GM10266 (cell line): ENCODE measurements at regions not wholly inside any gene's neighbourhood (a gene's known extent, or its start where the extent isn't known, plus 50 kb on each side); places are given as distances from the start of the nearest gene placed in this dataset.
"Not testable (repeated sequence)": the region's sequence is repeated elsewhere in the genome, so short reads cannot be mapped to it uniquely, and the experiment has no call there.

Experiments
- DNase-seq: peaks from one replicate; pipeline ENCODE4 v3.0.0; 2012; ENCODE audit errors: extremely low spot score
- TF ChIP-seq, protein P1 (sequence below): IDR thresholded peaks from 2 replicates; pipeline ENCODE4 v1.5.1; 2012; ENCODE audit warnings: mild to moderate bottlenecking, low read depth; ENCODE audit not compliant: control insufficient read depth, insufficient read depth; ENCODE audit errors: missing control alignments

DNA sequence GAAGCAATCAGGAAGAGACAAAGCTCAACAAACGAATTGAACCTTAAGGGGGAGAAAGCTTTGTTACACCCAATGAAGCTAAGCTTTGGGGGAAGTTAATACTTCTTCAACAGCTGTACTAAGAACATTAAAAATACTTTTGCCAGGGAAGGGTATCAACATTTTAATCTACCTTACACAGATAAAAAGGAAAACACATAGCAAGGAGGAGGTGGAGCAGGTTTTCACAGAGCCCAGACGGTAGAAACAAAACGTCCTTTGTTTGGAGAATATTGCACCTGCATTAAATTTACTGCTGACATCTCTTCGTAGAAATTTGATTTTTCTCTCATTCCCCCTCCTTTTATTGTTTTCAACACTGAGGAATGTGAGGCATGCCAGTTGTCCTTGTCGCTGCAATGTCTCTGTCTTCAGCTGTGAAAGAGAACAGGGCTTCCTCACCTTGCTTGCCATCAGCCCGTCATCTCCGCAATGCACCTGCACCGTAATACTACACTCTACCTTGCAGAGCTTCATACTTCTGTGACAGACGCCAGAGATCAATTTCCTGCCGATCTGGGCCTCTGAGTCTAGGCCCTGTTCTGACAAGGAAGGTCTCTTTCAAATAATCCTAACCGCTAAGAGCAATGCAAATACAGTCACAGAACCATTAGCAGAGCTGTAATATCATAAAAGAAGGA is 270.8 kb downstream of the SPRY2 start:
- no peak for DNase-seq
- TF ChIP-seq, protein P1, sequence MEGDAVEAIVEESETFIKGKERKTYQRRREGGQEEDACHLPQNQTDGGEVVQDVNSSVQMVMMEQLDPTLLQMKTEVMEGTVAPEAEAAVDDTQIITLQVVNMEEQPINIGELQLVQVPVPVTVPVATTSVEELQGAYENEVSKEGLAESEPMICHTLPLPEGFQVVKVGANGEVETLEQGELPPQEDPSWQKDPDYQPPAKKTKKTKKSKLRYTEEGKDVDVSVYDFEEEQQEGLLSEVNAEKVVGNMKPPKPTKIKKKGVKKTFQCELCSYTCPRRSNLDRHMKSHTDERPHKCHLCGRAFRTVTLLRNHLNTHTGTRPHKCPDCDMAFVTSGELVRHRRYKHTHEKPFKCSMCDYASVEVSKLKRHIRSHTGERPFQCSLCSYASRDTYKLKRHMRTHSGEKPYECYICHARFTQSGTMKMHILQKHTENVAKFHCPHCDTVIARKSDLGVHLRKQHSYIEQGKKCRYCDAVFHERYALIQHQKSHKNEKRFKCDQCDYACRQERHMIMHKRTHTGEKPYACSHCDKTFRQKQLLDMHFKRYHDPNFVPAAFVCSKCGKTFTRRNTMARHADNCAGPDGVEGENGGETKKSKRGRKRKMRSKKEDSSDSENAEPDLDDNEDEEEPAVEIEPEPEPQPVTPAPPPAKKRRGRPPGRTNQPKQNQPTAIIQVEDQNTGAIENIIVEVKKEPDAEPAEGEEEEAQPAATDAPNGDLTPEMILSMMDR, result no peak

DNA sequence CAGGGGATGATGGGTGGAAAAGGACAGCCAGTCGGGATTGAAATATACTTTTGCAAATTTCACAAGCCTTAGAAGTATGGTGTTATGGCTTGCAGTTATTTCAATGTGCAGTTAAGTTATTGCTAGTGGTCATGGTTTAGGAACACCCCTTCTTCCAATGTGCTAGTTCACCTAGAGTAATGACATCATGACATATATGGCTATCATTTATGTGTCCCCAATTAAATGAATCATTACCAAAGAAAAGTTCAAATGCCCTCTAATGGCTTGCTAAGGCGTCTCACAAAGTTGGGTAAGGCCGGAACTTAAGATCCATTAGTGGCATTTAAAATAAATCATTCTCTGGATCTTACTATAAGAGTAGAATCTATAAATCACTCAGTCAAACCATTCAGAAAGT is 271.6 kb downstream of the SPRY2 start:
- TF ChIP-seq, protein P1, result no peak
- DNase-seq, result no peak

DNA sequence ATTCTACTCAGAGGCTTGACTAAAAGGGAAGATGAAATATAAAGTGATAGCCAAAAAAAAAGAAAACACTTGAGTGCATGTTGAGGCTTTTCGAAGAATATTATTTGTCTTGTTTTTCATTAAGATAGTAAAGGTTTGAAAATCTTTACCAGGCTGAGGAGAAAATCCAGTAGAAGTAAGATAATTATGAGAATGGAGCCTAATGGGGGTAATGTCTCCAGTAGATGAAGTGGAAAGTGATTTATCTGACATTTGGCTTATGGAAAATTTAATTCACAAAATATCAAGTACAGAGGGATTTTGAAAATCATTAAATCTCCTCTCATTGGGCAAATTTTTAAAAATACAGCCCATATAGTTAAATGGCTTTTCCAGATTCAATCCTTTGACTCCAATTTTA is 274.9 kb downstream of the SPRY2 start:
- TF ChIP-seq, protein P1, result no peak
- DNase-seq, result no peak

DNA sequence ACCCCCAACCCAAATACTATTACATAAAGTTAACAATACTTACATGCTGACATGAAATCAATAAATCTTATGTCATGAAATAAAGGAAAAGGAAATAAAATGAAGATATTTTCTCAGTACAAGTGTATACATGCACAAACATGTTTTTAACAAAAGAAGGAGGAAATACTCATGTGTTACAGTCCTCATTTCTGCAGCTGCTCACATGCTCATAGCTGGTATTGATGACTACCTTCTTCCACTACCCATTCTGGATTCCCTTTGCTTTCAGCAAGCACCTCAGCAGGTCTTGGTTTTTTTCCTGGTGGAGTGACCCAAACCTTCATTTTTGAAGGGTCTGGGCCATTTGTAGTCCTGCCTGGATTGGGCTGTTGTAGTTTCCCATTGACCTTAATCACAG is 278.5 kb downstream of the SPRY2 start:
- not testable (repeated sequence) for DNase-seq

DNA sequence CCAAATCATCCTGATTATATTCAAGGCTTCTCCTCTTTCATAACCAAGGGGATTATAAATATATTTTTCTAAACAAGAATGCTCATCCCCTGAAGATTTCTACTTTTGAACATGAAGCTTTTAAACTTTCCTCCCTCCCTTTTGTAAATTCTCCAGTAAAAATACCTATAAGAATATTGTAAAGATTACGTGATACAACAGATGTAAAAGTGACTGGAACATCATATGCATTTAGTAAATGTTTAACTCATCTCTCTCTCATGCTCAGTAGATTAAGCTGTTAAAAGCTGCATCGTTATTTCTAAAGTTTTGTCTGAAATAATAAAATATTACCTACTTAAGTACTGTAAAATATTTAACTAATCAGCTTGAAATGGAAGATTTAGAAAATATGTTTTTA is 281.1 kb downstream of the SPRY2 start:
- TF ChIP-seq, protein P1, result no peak
- DNase-seq, result no peak

DNA sequence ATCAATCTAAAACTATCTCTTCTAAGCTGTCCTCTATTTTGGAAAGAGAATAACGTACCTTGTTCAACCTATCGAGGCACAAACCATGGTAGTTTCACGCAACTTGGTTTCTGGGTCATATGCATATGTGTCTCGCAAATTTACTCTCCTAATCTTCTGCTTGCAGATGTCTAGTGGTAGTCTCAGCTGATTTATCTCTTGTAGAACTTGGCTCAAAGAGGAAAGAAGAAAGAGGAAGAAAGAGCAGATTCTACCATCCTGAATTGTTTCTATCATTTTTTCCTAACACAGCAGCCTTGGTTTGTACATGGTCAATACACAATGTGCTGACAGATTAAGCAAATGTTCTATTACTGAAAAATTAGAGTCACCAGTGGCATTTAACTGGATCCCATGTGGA is 282.3 kb downstream of the SPRY2 start:
- DNase-seq, result no peak

DNA sequence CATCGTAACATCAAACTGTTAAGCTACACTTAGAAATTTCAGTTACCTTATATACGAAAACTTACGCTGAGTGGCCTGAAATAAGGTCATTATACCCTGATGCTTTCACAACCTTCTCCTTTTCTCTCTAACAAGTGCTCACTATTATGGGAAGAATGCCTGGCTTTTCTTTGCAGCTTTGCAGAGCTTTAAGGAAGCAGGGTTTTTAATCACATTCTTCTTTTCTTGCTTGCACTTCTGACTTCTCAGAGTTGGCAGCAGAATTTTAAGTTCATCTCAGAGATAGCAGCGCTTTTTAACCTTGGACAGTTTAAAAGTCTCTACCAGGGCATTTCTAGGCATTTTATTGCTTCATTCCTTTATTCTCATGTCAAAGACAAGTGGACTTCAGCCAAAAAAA is 285.1 kb downstream of the SPRY2 start:
- TF ChIP-seq, protein P1, result no peak
- DNase-seq, result no peak

More for the DNA sequence above, 282.3 kb downstream of the SPRY2 start:
- TF ChIP-seq, protein P1, result no peak

DNA sequence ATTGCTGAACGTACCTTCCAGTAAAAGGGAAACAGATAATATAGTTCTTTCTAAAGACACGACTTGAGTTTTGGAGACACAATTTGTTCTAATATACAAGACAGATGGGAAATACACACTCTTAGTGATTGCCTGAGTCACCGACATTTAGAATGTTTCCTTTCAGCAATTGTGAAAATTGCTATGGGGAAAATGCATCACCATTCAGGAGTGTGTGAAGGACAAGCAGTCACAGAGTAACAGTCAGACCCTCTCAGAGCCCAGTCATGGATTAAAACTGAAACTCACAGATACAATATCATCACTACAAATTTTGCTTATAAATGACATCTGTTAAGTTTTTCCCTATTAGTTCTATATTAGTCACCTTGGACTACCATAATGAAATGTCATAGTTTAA is 286.1 kb downstream of the SPRY2 start:
- DNase-seq, result no peak
- TF ChIP-seq, protein P1, result no peak
